CD4-positive, alpha-beta T cell treated with Interleukin-10 for 1 hour (primary cell): ENCODE measurements at regions not wholly inside any gene's neighbourhood (a gene's known extent, or its start where the extent isn't known, plus 50 kb on each side); places are given as distances from the start of the nearest gene placed in this dataset.

Source experiments
- DNase-seq: peaks from one replicate; pipeline ENCODE4 v3.0.0-alpha.2; 2020

- DNase-seq = no peak
Observed at GRCh38 chr7:76149847-76150691, 51.6 kb upstream of the SRRM3 start.
